ENCODE measurements at regions not wholly inside any gene's neighbourhood (a gene's known extent, or its start where the extent isn't known, plus 50 kb on each side); places are given as distances from the start of the nearest gene placed in this dataset.
"Not testable (repeated sequence)": the region's sequence is repeated elsewhere in the genome, so short reads cannot be mapped to it uniquely, and the experiment has no call there.

- DNase-seq (ENCODE audit: low spot score) (no peak), FAIRE-seq (no peak)
Measured at GRCh38 chr4:3865986-3866812, 100.0 kb downstream of the ADRA2C start.

- no peak for FAIRE-seq
- DNase-seq (ENCODE audit: low spot score), result no peak
Measured at GRCh38 chr4:3866813-3867129, 100.6 kb downstream of the ADRA2C start.

GRCh38 chr4:3867403-3868100 lies 101.4 kb downstream of the ADRA2C start:
- FAIRE-seq, result no peak
- DNase-seq (ENCODE audit: low spot score), result no peak

- DNase-seq (ENCODE audit: low spot score), result no peak
- no peak for FAIRE-seq
Measured at GRCh38 chr4:3868211-3869173, 102.3 kb downstream of the ADRA2C start.

GRCh38 chr4:3869174-3869572 lies 103.0 kb downstream of the ADRA2C start:
- DNase-seq (ENCODE audit: low spot score) (no peak), FAIRE-seq (no peak)

GRCh38 chr4:3869661-3870566 lies 103.7 kb downstream of the ADRA2C start:
- FAIRE-seq (no peak), DNase-seq (ENCODE audit: low spot score) (no peak)

- DNase-seq (ENCODE audit: low spot score), result no peak
- no peak for FAIRE-seq
Measured at GRCh38 chr4:3870567-3870962, 104.4 kb downstream of the ADRA2C start.

- DNase-seq (ENCODE audit: low spot score), result peak; percentile 54
- FAIRE-seq, result no peak
Measured at GRCh38 chr4:3871181-3871852, 105.1 kb downstream of the ADRA2C start.

GRCh38 chr4:3871881-3872833 lies 106.0 kb downstream of the ADRA2C start:
- no peak for DNase-seq (ENCODE audit: low spot score)
- no peak for FAIRE-seq

- FAIRE-seq (no peak), DNase-seq (ENCODE audit: low spot score) (no peak)
Measured at GRCh38 chr4:3872834-3873313, 106.7 kb downstream of the ADRA2C start.

GRCh38 chr4:3873408-3874027 lies 107.3 kb downstream of the ADRA2C start:
- DNase-seq (ENCODE audit: low spot score) (no peak), FAIRE-seq (no peak)

- DNase-seq (ENCODE audit: low spot score) (no peak), FAIRE-seq (no peak)
Measured at GRCh38 chr4:3874028-3874415, 107.8 kb downstream of the ADRA2C start.

GRCh38 chr4:3874525-3875110 lies 108.4 kb downstream of the ADRA2C start:
- no peak for DNase-seq (ENCODE audit: low spot score)
- FAIRE-seq, result no peak

GRCh38 chr4:3875466-3875865 lies 109.3 kb downstream of the ADRA2C start:
- FAIRE-seq, result no peak

GRCh38 chr4:3876057-3876845 lies 110.1 kb downstream of the ADRA2C start:
- DNase-seq (ENCODE audit: low spot score); FAIRE-seq: not testable (repeated sequence)

More at GRCh38 chr4:3875466-3875865, 109.3 kb downstream of the ADRA2C start:
- no peak for DNase-seq (ENCODE audit: low spot score)

GRCh38 chr4:3877236-3877635 lies 111.1 kb downstream of the ADRA2C start:
- no peak for DNase-seq (ENCODE audit: low spot score)
- FAIRE-seq, result no peak

GRCh38 chr4:3877868-3878267 lies 111.7 kb downstream of the ADRA2C start:
- FAIRE-seq (no peak), DNase-seq (ENCODE audit: low spot score) (no peak)

Data from urothelium cell line (cell line).